Gastrocnemius medialis (tissue), 4 donors: ENCODE measurements at regions not wholly inside any gene's neighbourhood (a gene's known extent, or its start where the extent isn't known, plus 50 kb on each side); places are given as distances from the start of the nearest gene placed in this dataset.

Experiments
- CTCF ChIP-seq, 5 experiments: fragments of 450-650 bp in 3 of 5; fragments of 200-600 bp in 2 of 5; sonication (generic) in 2 of 5; IDR thresholded peaks in 4 of 5; conservative IDR thresholded peaks in 1 of 5; 1 replicate in 4 of 5; 2 replicates in 1 of 5; pipeline ENCODE4 v1.5.1; 2016 to 2019; ENCODE audit warnings: antibody characterized with exemption in 5 of 5, mild to moderate bottlenecking in 3 of 5, moderate library complexity in 3 of 5
- POLR2A ChIP-seq, 2 donors: fragments of 450-650 bp; IDR thresholded peaks; one replicate each; pipeline ENCODE4 v1.6.1; 2017; ENCODE audit warnings: antibody characterized with exemption in 2 of 2, mild to moderate bottlenecking in 2 of 2, moderate library complexity in 2 of 2

DNA sequence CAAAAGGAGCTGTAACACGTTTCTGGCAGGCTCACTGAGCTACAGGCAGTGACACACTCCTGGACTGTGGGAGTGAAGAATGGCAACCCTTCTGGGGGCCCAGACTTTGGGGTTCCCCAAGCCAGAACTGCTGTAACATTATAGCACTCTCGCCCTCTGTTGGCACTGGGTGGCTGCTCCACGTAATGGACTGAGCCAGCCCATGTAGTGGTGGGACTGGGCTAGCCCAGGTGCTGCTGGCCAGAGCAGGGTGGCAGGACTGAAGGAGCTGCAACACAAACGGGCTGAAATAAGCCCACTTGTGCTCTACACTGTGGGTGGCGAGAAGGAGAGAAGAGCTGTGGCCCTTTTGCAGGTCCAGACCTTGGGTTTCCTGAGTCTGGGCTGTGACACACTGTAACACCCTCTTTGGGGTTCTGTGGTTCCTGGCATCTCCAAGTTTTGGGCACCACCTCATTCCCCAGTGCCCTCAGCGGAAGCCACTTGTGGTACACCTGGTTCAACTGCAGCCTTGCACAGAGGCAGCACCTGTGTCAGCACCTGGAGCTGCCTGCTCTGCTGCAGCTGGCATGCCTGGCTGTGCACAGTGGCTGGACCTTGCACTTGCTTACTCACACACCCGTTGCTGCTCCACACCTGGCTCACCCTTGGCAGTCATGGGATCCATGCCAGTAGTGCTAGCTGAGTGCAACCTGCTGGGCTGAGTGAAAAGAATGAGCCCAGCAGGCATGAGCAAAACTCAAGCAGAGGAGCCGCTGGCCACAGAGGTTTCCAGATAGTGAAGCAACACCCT lies 95.0 kb upstream of the PRR16 start:
- no peak for TF ChIP-seq CTCF (IDR thresholded peaks at IDR 0.05 in 4 of 5, conservative IDR thresholded peaks at IDR 0.05 in 1 of 5)
- TF ChIP-seq POLR2A (IDR thresholded peaks at IDR 0.05), result no peak
